K562 (cell line): ENCODE measurements at regions not wholly inside any gene's neighbourhood (a gene's known extent, or its start where the extent isn't known, plus 50 kb on each side); places are given as distances from the start of the nearest gene placed in this dataset.

Source experiments
- ATAC-seq: fragments of 200-7000 bp; cut with Tn5 transposase; 3 replicates; pipeline ENCODE4 v1.9.1; 2020; ENCODE audit warnings: moderate library complexity
- BruUV-seq: library from RNA; stranded (reverse); fragments of 400-500 nt; replicated peaks from 2 replicates; lab custom pipeline; 2021; lab: Mats Ljungman, UMichigan
- CTCF ChIA-PET: fragments of 300-600 bp; formaldehyde crosslinking; extraction: SDS; loops from one replicate; lab custom pipeline; 2021; ENCODE audit warnings: low intra/inter-chr PET ratio; lab: Yijun Ruan, JAX
- POLR2A ChIA-PET: fragments of 300-600, 350-650 bp; sonication (Branson Sonifier 250); formaldehyde crosslinking; extraction: SDS; loops from one replicate; lab custom pipeline; 2021; ENCODE audit warnings: antibody characterized with exemption, inconsistent platforms; lab: Yijun Ruan, JAX
- DNase-seq, 4 experiments: peaks; one replicate each; pipeline versions ENCODE4 v3.0.0 to v3.0.0-alpha.2; 2011 to 2018; ENCODE audit warnings: low spot score in 3 of 4, mixed read lengths in 3 of 4; ENCODE audit errors: extremely low read depth in 1 of 4
- FAIRE-seq: peaks from 2 replicates; lab custom pipeline; 2011; peaks lifted over from hg19 to GRCh38; lab: Jason Lieb, UNC
- H2AFZ ChIP-seq: 2 replicates; pipeline ENCODE4 v1.6.0; 2011; ENCODE audit warnings: low read depth, low read length, control low read depth, inconsistent platforms
- H3K27ac ChIP-seq: fragments of 200-600 bp; 3 replicates; pipeline ENCODE4 v1.8.0; 2011; ENCODE audit warnings: low read depth, mild to moderate bottlenecking, control low read depth, inconsistent platforms, low read length, moderate library complexity, mixed read lengths; ENCODE audit errors: extremely low read depth
- H3K27me3 ChIP-seq, 2 experiments: fragments of 300-600 bp in 1 of 2; 2 replicates in 1 of 2; 3 replicates in 1 of 2; pipeline versions ENCODE4 v1.6.0 to v1.8.0; 2011; ENCODE audit warnings: inconsistent platforms in 2 of 2, low read length in 2 of 2, mild to moderate bottlenecking in 1 of 2, mixed read lengths in 1 of 2, moderate library complexity in 1 of 2; ENCODE audit not compliant: control insufficient read depth in 2 of 2, insufficient read depth in 2 of 2
- H3K36me3 ChIP-seq: fragments of 300-600 bp; 3 replicates; pipeline ENCODE4 v1.8.0; 2011; ENCODE audit warnings: mild to moderate bottlenecking, low read length, inconsistent platforms; ENCODE audit not compliant: control insufficient read depth, insufficient read depth
- H3K4me1 ChIP-seq, 2 experiments: fragments of 200-600 bp in 1 of 2; replicated peaks in 1 of 2; 2 replicates in 1 of 2; 3 replicates in 1 of 2; pipeline versions ENCODE4 v1.5.1 to v1.8.0; 2011; ENCODE audit warnings: inconsistent platforms in 2 of 2, low read length in 2 of 2, mild to moderate bottlenecking in 1 of 2, mixed read lengths in 1 of 2, moderate library complexity in 1 of 2; ENCODE audit not compliant: control insufficient read depth in 2 of 2, insufficient read depth in 2 of 2
- H3K4me2 ChIP-seq: 2 replicates; pipeline ENCODE4 v1.6.1; 2011; ENCODE audit warnings: low read length, control low read depth, inconsistent platforms, mixed read lengths; ENCODE audit not compliant: insufficient read depth
- H3K4me3 ChIP-seq: fragments of 200-600 bp; sonication (generic), shearing (Covaris generic); 2 replicates; pipeline ENCODE4 v1.5.1; 2016; ENCODE audit warnings: control low read depth, inconsistent platforms
- H3K79me2 ChIP-seq: fragments of 200-600 bp; 3 replicates; pipeline ENCODE4 v1.8.0; 2011; ENCODE audit warnings: low read length, inconsistent platforms; ENCODE audit not compliant: control insufficient read depth, insufficient read depth
- H3K9ac ChIP-seq, 2 experiments: 2 replicates each; pipeline versions ENCODE4 v1.6.0 to v1.6.1; 2011; ENCODE audit warnings: low read depth in 2 of 2, low read length in 2 of 2, control low read depth in 1 of 2, inconsistent platforms in 1 of 2, mild to moderate bottlenecking in 1 of 2, mixed read lengths in 1 of 2; ENCODE audit not compliant: insufficient read depth in 1 of 2
- H3K9me1 ChIP-seq: one replicate; pipeline ENCODE4 v1.6.0; 2011; ENCODE audit warnings: inconsistent platforms, mild to moderate bottlenecking, low read length, moderate library complexity; ENCODE audit not compliant: control insufficient read depth, insufficient read depth
- H3K9me3 ChIP-seq: replicated peaks from 2 replicates; pipeline ENCODE4 v1.5.1; 2011; ENCODE audit warnings: low read depth, low read length, inconsistent platforms; ENCODE audit not compliant: control insufficient read depth, insufficient read depth
- H4K20me1 ChIP-seq: replicated peaks from 2 replicates; pipeline ENCODE4 v1.6.1; 2011; ENCODE audit warnings: low read length, inconsistent platforms, mixed read lengths; ENCODE audit not compliant: control insufficient read depth, insufficient read depth
- BHLHE40 ChIP-seq: IDR thresholded peaks from 2 replicates; pipeline ENCODE4 v1.6.1; 2011; ENCODE audit warnings: low read length, improper control_type of control experiment
- IRF9 ChIP-seq: fragments of 450-650 bp; IDR thresholded peaks from 2 replicates; pipeline ENCODE4 v1.6.1; 2016; ENCODE audit warnings: missing biosample characterization, missing genetic modification characterization
- POLR2H ChIP-seq: IDR thresholded peaks from 2 replicates; pipeline ENCODE4 v1.6.1; 2016; ENCODE audit warnings: missing genetic modification characterization, low read depth, mild to moderate bottlenecking, control low read depth, missing compliant biosample characterization, moderate library complexity
- SAFB2 ChIP-seq: fragments of 200-400 bp; formaldehyde crosslinking; IDR thresholded peaks from 2 replicates; pipeline ENCODE4 v1.6.1; 2018; ENCODE audit warnings: borderline replicate concordance, low read length, low read depth, moderate library complexity; ENCODE audit not compliant: severe bottlenecking
- SMAD3 ChIP-seq: fragments of 450-650 bp; formaldehyde crosslinking; conservative IDR thresholded peaks from 2 replicates; pipeline ENCODE4 v1.4.0; 2020; ENCODE audit warnings: mild to moderate bottlenecking
- SMARCC2 ChIP-seq: fragments of 450-650 bp; IDR thresholded peaks from 2 replicates; pipeline ENCODE4 v1.6.1; 2017; ENCODE audit warnings: antibody characterized with exemption, moderate library complexity, mild to moderate bottlenecking, low read depth
- U2AF1 ChIP-seq: fragments of 200-400 bp; formaldehyde crosslinking; optimal IDR thresholded peaks from 2 replicates; pipeline ENCODE3; 2017; ENCODE audit warnings: mild to moderate bottlenecking, low read depth, low read length, moderate library complexity
- WGBS: fragments of 100-300 bp; shearing (Covaris generic); methylation state at CpG from one replicate; pipeline ENCODE4 v1.1.6; 2016; ENCODE audit warnings: low coverage, mixed read lengths; ENCODE audit not compliant: insufficient coverage; ENCODE audit errors: missing lambda C conversion rate; 5-methylcytosine and 5-hydroxymethylcytosine counted together
- in situ Hi-C: fragments of 300-500 bp; cut with MboI; formaldehyde crosslinking; loops from 4 replicates; pipeline ENCODE4 v1.15.0; 2018; ENCODE audit warnings: inconsistent platforms, mixed read lengths
- intact Hi-C: fragments of 100-400 bp; cut with micrococcal nuclease; formaldehyde crosslinking; loops from 2 replicates; pipeline ENCODE4 v1.14.2; 2022

- CTCF ChIA-PET: no interaction called here
- no peak for DNase-seq
- H3K4me1 ChIP-seq: no peaks in the 10 kb centered on the region
- intact Hi-C loops: no loop called here
- H3K9me3 ChIP-seq: no peaks in the 10 kb centered on the region
- 7% methylated on average over 5 of the region's 5 CpGs for WGBS
- TF ChIP-seq SAFB2 (no peak), BHLHE40 (no peak), IRF9 (tag) (no peak), POLR2H (tag) (no peak), SMAD3 (CRISPR knock-in tag) (no peak), SMARCC2 (no peak), U2AF1 (no peak)
- TF ChIP-seq, all 486 proteins: peak for 0
- H3K9ac ChIP-seq: no peak overlapping the region
- H3K9me1 ChIP-seq: no peaks in the 10 kb centered on the region
- no TSS peak for BruUV-seq
- in situ Hi-C loops: no loop called here
- no peak overlapping the region for H3K27ac ChIP-seq
- H3K4me3 ChIP-seq: no peak overlapping the region
- no peaks in the 10 kb centered on the region for H4K20me1 ChIP-seq
- FAIRE-seq (no peak), ATAC-seq (no peak)
- H3K79me2 ChIP-seq: no peaks in the 10 kb centered on the region
- H3K36me3 ChIP-seq: no peaks in the 10 kb centered on the region
- no peak overlapping the region for H3K4me2 ChIP-seq
- POLR2A ChIA-PET: no interaction called here
- no peaks in the 10 kb centered on the region for H3K27me3 ChIP-seq
- H2AFZ ChIP-seq: no peak overlapping the region
These were observed 605.3 kb upstream of the SLC10A2 start for GRCh38 chr13:103671547-103671946.
